IPS-NIHi7 (cell line): ENCODE measurements at regions not wholly inside any gene's neighbourhood (a gene's known extent, or its start where the extent isn't known, plus 50 kb on each side); places are given as distances from the start of the nearest gene placed in this dataset.

Experiments
- DNase-seq: peaks from one replicate; pipeline ENCODE4 v3.0.0; 2012; ENCODE audit warnings: mixed read lengths; ENCODE audit errors: extremely low spot score

GRCh38 chr2:12253167-12253778, 463.5 kb upstream of the TRIB2 start:
- no peak for DNase-seq

DNA sequence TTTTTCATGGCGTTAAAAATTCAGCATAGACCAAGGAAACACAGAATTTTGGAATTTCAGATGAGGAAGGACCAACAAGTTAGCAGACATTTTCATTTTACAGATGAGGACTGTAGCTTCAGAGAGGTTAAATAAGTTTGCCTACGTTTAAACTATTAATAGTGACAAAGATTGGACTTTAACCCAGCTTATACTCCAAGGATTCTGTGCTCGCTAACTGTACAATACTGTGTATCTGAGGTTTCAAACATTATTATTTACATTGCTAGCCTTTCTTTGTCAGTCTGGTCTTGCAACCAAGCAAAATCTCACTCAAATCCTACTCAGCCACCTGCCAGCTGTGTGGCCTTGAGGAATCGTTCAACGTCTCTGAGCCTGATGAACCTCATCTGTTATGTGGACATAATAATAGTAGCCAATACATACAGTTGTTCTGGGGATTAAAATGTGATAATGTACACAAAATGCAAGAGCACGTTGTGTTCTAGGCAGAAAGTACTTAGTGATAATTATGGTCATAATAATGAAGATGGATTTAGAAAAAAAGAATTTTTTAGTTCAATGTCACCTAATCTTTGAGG, 462.4 kb upstream of the TRIB2 start:
- DNase-seq: no peak

GRCh38 chr2:12256206-12256605, 460.5 kb upstream of the TRIB2 start:
- no peak for DNase-seq

DNA sequence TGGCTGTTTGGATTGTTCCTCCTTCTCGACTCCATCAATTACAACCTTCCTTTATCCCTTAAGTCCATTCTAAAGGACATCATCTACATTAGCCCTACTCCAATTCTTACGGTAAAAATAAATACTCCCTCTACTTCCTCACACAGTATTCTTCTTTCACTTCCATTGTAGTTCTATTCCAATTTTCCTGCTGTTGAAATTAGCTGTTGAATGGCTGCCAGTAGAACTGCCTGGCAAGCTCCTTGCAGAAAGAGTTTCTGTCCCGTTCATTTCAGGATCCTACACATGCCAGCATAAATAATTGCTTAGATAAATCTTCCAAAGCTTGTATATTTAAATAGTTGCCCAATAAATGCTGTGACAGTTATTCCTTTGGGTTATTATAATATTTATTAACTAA, 459.3 kb upstream of the TRIB2 start:
- no peak for DNase-seq

DNA sequence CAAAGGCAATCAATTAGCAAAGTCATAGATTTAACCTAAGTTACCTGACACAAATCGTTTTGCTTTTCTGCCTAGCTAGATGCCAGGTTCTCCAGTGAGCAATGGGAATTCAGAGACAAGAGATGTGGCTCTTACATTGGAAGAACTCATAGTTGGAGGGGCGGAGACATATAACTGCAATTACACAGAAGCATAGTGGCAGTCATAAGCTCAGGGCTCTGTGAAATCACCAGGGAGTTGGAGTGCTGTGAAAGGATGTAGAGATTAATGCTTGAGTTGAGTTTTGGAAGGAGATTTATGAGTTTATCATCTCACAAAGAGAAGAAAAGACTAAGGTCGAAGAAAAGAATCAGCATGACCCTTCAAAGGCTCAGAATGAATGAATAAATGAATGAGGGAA, 457.2 kb upstream of the TRIB2 start:
- no peak for DNase-seq

DNA sequence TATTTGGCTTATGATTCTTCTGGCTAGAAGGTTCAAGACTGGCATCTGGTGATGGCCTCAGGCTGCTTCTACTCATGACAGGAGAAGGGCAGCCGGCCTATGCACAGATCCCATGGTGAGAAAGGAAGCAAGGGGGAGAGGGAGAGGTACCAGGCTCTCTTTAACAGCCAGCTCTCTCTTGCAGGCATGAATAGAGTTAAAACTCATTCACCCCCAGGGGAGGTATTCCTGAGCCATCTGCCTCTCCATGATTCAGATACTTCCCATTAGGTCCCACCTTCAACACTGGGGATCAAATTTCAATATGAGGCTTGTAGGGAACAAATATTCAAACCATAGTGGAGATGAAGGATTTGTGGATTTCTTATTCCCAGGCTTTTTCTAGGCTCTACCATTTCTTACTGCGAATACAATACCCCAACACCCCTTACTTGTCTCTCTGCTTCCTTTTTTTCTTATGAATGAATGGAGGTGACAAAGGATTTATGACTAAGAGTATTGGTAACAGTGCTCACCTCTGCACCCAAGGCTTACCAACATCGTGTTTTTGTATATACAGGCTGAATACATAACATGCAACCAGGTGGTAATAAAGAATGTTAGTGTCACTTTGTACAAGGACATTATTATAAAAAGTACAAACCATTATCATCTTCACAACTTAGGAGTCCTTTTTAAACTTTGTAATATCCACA, 454.6 kb upstream of the TRIB2 start:
- DNase-seq: no peak

DNA sequence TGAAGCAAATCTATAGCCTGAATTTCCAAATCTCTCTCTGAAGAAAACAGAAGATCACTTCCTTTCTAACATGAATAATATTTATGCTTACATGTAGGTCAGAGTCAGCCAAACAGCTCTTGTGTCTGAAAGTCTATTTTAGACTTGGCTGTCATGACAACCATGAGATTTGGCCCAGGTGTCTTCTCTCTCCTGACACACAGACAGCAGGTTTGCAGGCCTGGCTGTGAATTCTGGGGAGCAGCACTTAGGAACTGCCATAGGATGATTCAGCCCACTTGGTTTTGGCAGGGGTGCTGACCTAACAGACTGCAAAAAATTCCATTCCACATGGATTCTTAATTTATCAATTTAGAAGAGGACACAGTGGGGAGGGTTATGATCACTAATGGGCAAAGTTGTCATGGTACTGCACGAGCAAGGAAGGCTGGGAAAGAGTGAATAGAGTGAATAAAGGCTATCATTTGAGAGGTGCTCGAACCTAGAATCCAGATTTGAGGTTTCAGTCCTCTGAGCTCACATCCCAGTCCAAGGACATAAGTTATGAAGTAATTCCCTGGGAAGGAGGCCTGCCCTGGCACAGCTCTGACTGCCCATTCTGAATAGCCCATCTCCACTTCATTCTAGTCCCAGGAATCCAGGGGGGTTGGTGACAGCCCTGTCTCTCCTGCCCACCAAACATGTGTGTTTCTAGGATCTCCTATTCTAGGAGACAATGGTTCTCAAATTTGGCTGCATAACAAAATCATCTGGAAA, 453.9 kb upstream of the TRIB2 start:
- DNase-seq: no peak

GRCh38 chr2:12263730-12264129, 453.0 kb upstream of the TRIB2 start:
- DNase-seq: no peak

- no peak for DNase-seq
Measured at GRCh38 chr2:12264146-12264545, 452.6 kb upstream of the TRIB2 start.

GRCh38 chr2:12265646-12266045, 451.1 kb upstream of the TRIB2 start:
- no peak for DNase-seq

DNA sequence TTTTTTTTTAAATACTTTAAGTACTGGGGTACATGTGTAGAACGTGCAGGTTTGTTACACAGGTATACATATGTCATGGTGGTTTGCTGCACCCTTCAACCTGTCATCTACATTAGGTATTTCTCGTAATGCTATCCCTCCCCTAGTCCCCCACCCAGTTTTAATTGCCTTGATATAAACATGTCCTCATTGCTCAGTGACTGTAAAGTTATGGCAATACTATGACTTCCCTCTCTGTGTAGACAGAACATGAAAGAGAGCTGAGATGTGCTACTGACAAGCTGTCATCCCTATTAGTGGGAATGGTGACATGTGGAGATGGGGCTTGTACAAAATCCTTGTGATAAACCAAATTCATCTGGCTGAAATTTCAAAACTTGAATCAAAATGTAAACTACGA, 449.7 kb upstream of the TRIB2 start:
- DNase-seq: no peak

- no peak for DNase-seq
Measured at GRCh38 chr2:12269041-12269972, 447.4 kb upstream of the TRIB2 start.

DNA sequence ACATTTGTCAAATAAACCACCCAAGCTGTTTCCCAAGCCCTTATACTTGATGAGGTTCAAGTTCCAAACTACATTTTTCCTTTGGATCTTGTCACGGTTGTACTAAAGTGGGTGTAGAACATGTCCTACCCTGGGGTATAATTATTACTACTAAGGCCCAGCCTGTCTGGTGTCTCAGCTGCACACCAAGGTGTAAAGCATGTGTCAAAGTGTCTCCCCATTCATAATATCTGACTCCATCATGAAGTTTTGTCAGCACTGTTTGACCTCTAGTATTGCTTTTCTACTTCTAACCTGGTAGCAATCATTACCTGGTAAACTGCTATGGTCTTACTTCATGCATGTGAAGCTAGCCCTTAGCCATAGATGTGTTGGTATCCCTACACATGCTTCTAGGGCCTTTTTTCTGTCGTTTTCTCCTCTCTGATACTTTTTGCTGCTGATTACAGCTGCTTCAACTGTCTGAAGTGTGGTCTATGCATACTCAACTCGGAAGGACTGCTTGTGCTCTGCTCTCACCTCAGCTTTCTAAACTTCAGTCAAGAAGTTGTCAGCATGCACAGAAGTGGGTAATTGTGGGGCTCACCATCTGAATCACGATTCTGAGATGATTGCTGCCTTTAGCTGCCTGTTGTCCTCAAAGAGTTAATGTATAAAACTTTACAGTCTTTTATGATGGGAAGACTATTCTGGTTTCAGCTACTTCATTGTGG, 445.7 kb upstream of the TRIB2 start:
- no peak for DNase-seq

DNA sequence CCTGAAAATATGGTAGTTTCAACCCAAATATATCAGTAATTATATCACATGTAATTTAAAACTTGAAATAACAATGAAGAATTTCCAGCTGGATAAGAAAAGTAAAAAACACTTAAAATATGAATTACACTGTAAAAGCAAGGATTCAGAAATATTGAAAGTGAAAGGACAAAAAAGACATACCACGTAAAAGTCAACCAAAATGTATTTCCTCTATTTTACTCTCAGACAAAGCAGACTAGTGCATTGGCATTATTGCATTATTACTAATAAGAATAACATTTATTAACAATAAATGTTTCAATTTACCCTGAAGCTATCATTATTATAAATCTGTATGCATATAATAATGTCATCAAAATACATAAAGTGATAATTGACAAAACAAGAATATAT, 445.1 kb upstream of the TRIB2 start:
- no peak for DNase-seq

- DNase-seq: no peak
Measured at GRCh38 chr2:12273111-12273510, 443.6 kb upstream of the TRIB2 start.

DNA sequence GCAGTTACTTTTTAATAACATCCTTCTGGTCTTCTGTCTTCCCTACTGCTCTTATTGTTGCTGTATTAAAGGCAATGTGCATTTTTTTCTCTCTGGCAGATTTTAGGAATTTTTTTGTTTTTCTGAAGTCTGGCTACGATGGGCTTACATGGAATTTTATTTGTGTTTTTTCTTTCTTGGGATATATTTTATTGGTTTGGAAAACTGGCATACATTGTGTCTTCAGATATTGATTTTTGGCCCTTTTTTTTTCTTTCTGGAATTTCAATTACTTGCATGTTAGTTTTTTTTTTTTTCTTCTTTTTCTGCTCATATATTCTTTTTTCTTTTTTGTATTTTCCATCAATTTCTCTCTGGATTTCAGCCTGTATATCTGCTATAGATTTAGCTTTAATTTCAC, 442.1 kb upstream of the TRIB2 start:
- DNase-seq: no peak

DNA sequence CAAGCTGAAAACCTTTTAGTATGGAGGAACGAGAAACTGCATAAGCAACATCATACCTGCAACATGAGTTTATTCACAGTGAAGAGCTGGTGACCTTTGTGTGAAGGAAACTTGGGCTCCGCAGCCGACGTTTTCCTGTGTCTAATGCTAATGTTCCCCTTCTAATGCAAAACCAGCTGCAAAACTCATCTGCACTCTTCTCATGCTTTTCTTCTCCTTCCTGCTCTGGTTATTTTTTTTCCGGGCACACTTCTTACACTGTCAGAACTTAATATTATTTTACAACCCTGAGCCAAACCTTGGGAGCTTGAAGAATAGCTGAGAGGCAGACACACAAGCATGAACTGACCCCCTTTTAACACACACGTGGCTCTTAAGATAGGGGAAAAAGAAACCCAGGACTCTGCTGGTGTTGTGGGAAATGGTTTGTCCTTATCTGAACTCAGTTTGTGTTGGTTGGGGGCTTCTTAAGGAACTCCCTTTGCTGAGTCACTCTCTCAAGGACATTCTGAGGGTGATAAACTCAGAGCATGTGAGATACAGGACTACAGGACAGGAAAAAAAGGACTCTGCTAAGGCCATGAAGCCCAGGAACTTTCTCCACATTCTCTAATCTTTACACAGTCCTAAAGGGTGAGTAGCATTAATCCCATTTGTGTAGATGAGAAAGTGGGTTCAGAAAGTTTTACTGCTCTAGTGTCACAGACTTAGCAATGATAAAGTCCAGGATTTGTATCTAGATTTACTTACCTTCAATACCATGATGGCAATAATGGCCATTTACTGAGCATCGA, 439.3 kb upstream of the TRIB2 start:
- DNase-seq: peak; percentile 26

- no peak for DNase-seq
Measured at GRCh38 chr2:12278217-12278750, 438.5 kb upstream of the TRIB2 start.

GRCh38 chr2:12282780-12283695, 433.7 kb upstream of the TRIB2 start:
- DNase-seq: no peak
